Progenitor cell of endocrine pancreas (in vitro differentiated cells): ENCODE measurements at regions not wholly inside any gene's neighbourhood (a gene's known extent, or its start where the extent isn't known, plus 50 kb on each side); places are given as distances from the start of the nearest gene placed in this dataset.
"Not testable (repeated sequence)": the region's sequence is repeated elsewhere in the genome, so short reads cannot be mapped to it uniquely, and the experiment has no call there.

Experiments used
- DNase-seq: peaks from one replicate; pipeline ENCODE4 v3.0.0; 2021; ENCODE audit warnings: low spot score; ENCODE audit not compliant: unreplicated experiment
- H3K27ac Mint-ChIP-seq: 2 replicates; pipeline ENCODE4 v1.8.0; 2021; ENCODE audit warnings: mild to moderate bottlenecking, moderate library complexity, mixed read lengths
- H3K27me3 Mint-ChIP-seq: 2 replicates; pipeline ENCODE4 v1.8.0; 2021; ENCODE audit warnings: mixed read lengths
- H3K36me3 Mint-ChIP-seq: 2 replicates; pipeline ENCODE4 v1.8.0; 2022; ENCODE audit warnings: mixed read lengths; ENCODE audit not compliant: insufficient read depth
- H3K4me1 Mint-ChIP-seq: 2 replicates; pipeline ENCODE4 v1.8.0; 2021; ENCODE audit warnings: low read depth, mixed read lengths
- H3K4me3 Mint-ChIP-seq: 2 replicates; pipeline ENCODE4 v1.8.0; 2021; ENCODE audit warnings: low read depth, mild to moderate bottlenecking, moderate library complexity, mixed read lengths
- H3K9me3 Mint-ChIP-seq: 2 replicates; pipeline ENCODE4 v1.8.0; 2021; ENCODE audit warnings: low read depth, mixed read lengths
- CTCF ChIP-seq: fragments of 200-600 bp; sonication (generic); IDR thresholded peaks from one replicate; pipeline ENCODE4 v1.5.0; 2021; ENCODE audit warnings: antibody characterized with exemption, mild to moderate bottlenecking; ENCODE audit not compliant: unreplicated experiment

- H3K4me3 Mint-ChIP-seq, H3K36me3 Mint-ChIP-seq, H3K27ac Mint-ChIP-seq, H3K4me1 Mint-ChIP-seq, DNase-seq, H3K9me3 Mint-ChIP-seq, H3K27me3 Mint-ChIP-seq: not testable (repeated sequence)
These were observed 175.4 kb downstream of the FAM72C start for GRCh38 chr1:143796369-143796768.

- not testable (repeated sequence) for H3K27ac Mint-ChIP-seq, DNase-seq, H3K4me1 Mint-ChIP-seq, H3K36me3 Mint-ChIP-seq, H3K27me3 Mint-ChIP-seq, H3K4me3 Mint-ChIP-seq, H3K9me3 Mint-ChIP-seq
These were observed 179.5 kb downstream of the FAM72C start for GRCh38 chr1:143792047-143792937.

GRCh38 chr1:143786381-143786780 lies 185.4 kb downstream of the FAM72C start:
- not testable (repeated sequence) for H3K36me3 Mint-ChIP-seq, H3K27ac Mint-ChIP-seq, H3K9me3 Mint-ChIP-seq, DNase-seq, H3K27me3 Mint-ChIP-seq, H3K4me3 Mint-ChIP-seq, H3K4me1 Mint-ChIP-seq

GRCh38 chr1:143785883-143786282 lies 185.9 kb downstream of the FAM72C start:
- not testable (repeated sequence) for H3K27ac Mint-ChIP-seq, DNase-seq, H3K27me3 Mint-ChIP-seq, H3K4me1 Mint-ChIP-seq, H3K4me3 Mint-ChIP-seq, H3K36me3 Mint-ChIP-seq, H3K9me3 Mint-ChIP-seq

- H3K27ac Mint-ChIP-seq, H3K27me3 Mint-ChIP-seq, H3K36me3 Mint-ChIP-seq, H3K4me1 Mint-ChIP-seq, DNase-seq, H3K4me3 Mint-ChIP-seq, H3K9me3 Mint-ChIP-seq: not testable (repeated sequence)
These were observed 187.4 kb downstream of the FAM72C start for GRCh38 chr1:143784239-143784882.

GRCh38 chr1:143778178-143778577 lies 193.6 kb downstream of the FAM72C start:
- not testable (repeated sequence) for DNase-seq, H3K36me3 Mint-ChIP-seq, H3K4me3 Mint-ChIP-seq, H3K9me3 Mint-ChIP-seq, H3K4me1 Mint-ChIP-seq, H3K27ac Mint-ChIP-seq, H3K27me3 Mint-ChIP-seq

GRCh38 chr1:143764831-143765230 lies 207.0 kb downstream of the FAM72C start:
- H3K27me3 Mint-ChIP-seq, H3K27ac Mint-ChIP-seq, DNase-seq, H3K36me3 Mint-ChIP-seq, H3K4me1 Mint-ChIP-seq, H3K4me3 Mint-ChIP-seq, H3K9me3 Mint-ChIP-seq: not testable (repeated sequence)

GRCh38 chr1:143760366-143760765 lies 211.4 kb downstream of the FAM72C start:
- H3K9me3 Mint-ChIP-seq, H3K27ac Mint-ChIP-seq, DNase-seq, H3K27me3 Mint-ChIP-seq, H3K4me1 Mint-ChIP-seq, H3K4me3 Mint-ChIP-seq, H3K36me3 Mint-ChIP-seq: not testable (repeated sequence)

GRCh38 chr1:143755961-143756360 lies 215.8 kb downstream of the FAM72C start:
- not testable (repeated sequence) for H3K4me3 Mint-ChIP-seq, H3K4me1 Mint-ChIP-seq, H3K27me3 Mint-ChIP-seq, H3K9me3 Mint-ChIP-seq, H3K36me3 Mint-ChIP-seq, DNase-seq
- peak overlapping the region; percentile 49 for H3K27ac Mint-ChIP-seq

- no peak overlapping the region for H3K4me3 Mint-ChIP-seq
- H3K27me3 Mint-ChIP-seq = no peaks in the 10 kb centered on the region
- H3K27ac Mint-ChIP-seq = no peak overlapping the region
- peaks cover 14% of the 10 kb centered on the region for H3K9me3 Mint-ChIP-seq
- H3K36me3 Mint-ChIP-seq = no peaks in the 10 kb centered on the region
- no peaks in the 10 kb centered on the region for H3K4me1 Mint-ChIP-seq
- no peak for TF ChIP-seq CTCF
- no peak for DNase-seq
These were observed 222.9 kb downstream of the FAM72C start for GRCh38 chr1:143748906-143749305.
